Smooth muscle cell (in vitro differentiated cells): ENCODE measurements at regions not wholly inside any gene's neighbourhood (a gene's known extent, or its start where the extent isn't known, plus 50 kb on each side); places are given as distances from the start of the nearest gene placed in this dataset.

Source experiments
- DNase-seq: peaks from one replicate; lab custom pipeline; 2025; ENCODE audit not compliant: unreplicated experiment; lab: John Stamatoyannopoulos, UW
- H2AFZ ChIP-seq: fragments of 200-600 bp; sonication (generic); 2 replicates; pipeline ENCODE4 v1.6.0; 2016; ENCODE audit warnings: antibody characterized with exemption, low read depth, mild to moderate bottlenecking
- H3F3A ChIP-seq: fragments of 200-600 bp; sonication (generic); 2 replicates; pipeline ENCODE4 v1.6.0; 2017; ENCODE audit warnings: antibody characterized with exemption, low read depth
- H3K27ac ChIP-seq: fragments of 200-600 bp; sonication (generic); 2 replicates; pipeline ENCODE4 v1.5.1; 2016; ENCODE audit warnings: low read depth, mild to moderate bottlenecking
- H3K27me3 ChIP-seq: fragments of 200-600 bp; sonication (generic); 2 replicates; pipeline ENCODE4 v1.6.1; 2016; ENCODE audit warnings: low read depth, mild to moderate bottlenecking
- H3K36me3 ChIP-seq: fragments of 200-600 bp; sonication (generic); 2 replicates; pipeline ENCODE4 v1.5.1; 2016; ENCODE audit warnings: low read depth
- H3K4me1 ChIP-seq: fragments of 200-600 bp; sonication (generic); 2 replicates; pipeline ENCODE4 v1.5.1; 2016; ENCODE audit warnings: low read depth
- H3K4me2 ChIP-seq: fragments of 200-600 bp; sonication (generic); 2 replicates; pipeline ENCODE4 v1.6.0; 2016; ENCODE audit warnings: mild to moderate bottlenecking
- H3K4me3 ChIP-seq: fragments of 200-600 bp; sonication (generic); 2 replicates; pipeline ENCODE4 v1.5.1; 2016; ENCODE audit warnings: mild to moderate bottlenecking
- H3K79me2 ChIP-seq: fragments of 200-600 bp; sonication (generic); 2 replicates; pipeline ENCODE4 v1.6.0; 2016; ENCODE audit warnings: low read depth, mild to moderate bottlenecking
- H3K9ac ChIP-seq: fragments of 200-600 bp; sonication (generic); 2 replicates; pipeline ENCODE4 v1.6.0; 2016; ENCODE audit warnings: low read depth
- H3K9me3 ChIP-seq: fragments of 200-600 bp; sonication (generic); replicated peaks from 2 replicates; pipeline ENCODE4 v1.5.1; 2016; ENCODE audit warnings: low read depth
- H4K20me1 ChIP-seq: fragments of 200-600 bp; sonication (generic); 2 replicates; pipeline ENCODE4 v1.6.0; 2016; ENCODE audit warnings: low read depth
- CTCF ChIP-seq: fragments of 200-600 bp; sonication (generic); IDR thresholded peaks from 2 replicates; pipeline ENCODE4 v1.5.1; 2017; ENCODE audit warnings: borderline replicate concordance, mild to moderate bottlenecking, antibody characterized with exemption; ENCODE audit not compliant: insufficient read depth, poor library complexity, severe bottlenecking
- WGBS: methylation state at CpG from one replicate; pipeline ENCODE4 v1.1.7; 2016; ENCODE audit warnings: low lambda C conversion rate; 5-methylcytosine and 5-hydroxymethylcytosine counted together

DNA sequence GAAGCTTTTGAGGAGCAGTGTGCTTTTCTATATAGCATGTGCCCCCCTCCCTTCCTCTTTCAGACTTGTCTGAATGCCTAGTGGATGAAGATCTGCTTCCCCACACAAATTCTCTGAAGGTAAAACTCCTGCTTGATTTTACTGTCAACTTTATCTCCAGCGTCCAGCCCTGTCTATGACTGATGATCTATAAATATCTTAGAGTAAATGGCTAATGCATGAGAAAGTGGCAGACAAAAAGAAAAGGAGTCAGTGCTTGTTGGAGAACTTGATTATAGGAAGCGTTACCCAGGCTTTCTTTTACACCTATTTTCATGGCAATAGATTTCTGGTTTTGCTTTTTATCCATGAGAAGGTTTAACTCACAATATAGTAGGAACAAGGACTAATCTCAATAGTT, 168.3 kb upstream of the HS3ST1 start:
- H3K27ac ChIP-seq = peak overlapping the region; percentile 18
- no peak overlapping the region for H2AFZ ChIP-seq
- H3K9me3 ChIP-seq = no peaks in the 10 kb centered on the region
- H3K4me2 ChIP-seq = peak overlapping the region; percentile 8
- H3K4me3 ChIP-seq = no peak overlapping the region
- no peaks in the 10 kb centered on the region for H3K79me2 ChIP-seq
- no peaks in the 10 kb centered on the region for H3K4me1 ChIP-seq
- no peaks in the 10 kb centered on the region for H3K36me3 ChIP-seq
- WGBS = 68% methylated on average over 2 of the region's 2 CpGs
- no peaks in the 10 kb centered on the region for H4K20me1 ChIP-seq
- H3F3A ChIP-seq = no peaks in the 10 kb centered on the region
- no peak overlapping the region for H3K9ac ChIP-seq
- no peak for TF ChIP-seq CTCF
- H3K27me3 ChIP-seq = no peaks in the 10 kb centered on the region
- no peak for DNase-seq

DNA sequence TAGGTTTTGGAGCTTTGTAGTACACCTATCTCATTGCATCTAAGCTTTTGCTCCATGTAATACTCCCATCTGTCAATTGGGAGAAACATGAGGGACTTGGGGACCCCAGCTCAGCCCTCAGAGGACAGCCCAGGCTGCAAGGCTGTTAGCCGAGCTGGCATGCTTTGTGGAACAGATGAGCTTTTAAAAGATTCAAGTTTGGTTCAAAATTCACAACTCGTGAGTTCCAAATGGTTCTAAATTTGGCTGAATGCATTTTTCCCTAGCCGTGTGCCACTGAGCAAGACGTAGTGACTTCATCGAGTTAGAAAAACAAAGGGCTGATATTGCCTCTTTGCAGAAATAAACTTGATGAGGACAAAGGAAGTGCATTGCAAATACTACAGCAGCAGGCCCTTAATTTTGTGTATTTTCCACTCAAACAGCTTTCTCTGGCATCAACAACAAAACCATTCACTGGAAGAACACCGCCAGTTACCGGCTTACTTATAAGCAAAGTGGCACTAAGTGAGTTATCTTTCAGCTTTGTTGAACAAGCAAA, 165.0 kb upstream of the HS3ST1 start:
- H4K20me1 ChIP-seq = no peaks in the 10 kb centered on the region
- WGBS = 95% methylated on average over 7 of the region's 7 CpGs

DNA sequence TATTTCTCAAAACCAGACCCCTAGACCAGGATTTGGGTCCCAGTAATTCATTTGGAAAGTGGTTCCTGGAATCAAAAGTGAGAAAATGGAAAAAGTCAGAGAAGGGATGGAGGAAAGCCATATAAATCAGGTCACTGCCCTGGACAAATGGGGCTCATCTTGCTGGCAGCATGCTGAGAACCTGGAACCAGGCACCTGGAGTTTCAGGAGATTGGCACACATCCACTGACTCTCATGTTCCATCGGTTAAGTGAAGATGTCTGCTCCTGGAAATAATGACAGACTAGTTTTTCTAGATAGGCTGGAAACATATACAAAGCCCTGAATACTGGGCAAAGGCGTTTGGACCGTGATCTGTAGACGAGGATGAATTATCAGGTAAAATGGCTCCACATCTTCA, 163.6 kb upstream of the HS3ST1 start:
- no peak overlapping the region for H3K4me2 ChIP-seq
- no peaks in the 10 kb centered on the region for H3K9me3 ChIP-seq
- no peaks in the 10 kb centered on the region for H3K36me3 ChIP-seq
- TF ChIP-seq CTCF = no peak
- H3K4me3 ChIP-seq = no peak overlapping the region
- no peak overlapping the region for H3K27ac ChIP-seq
- no peaks in the 10 kb centered on the region for H3K4me1 ChIP-seq
- WGBS = 89% methylated on average over 4 of the region's 4 CpGs
- H2AFZ ChIP-seq = no peak overlapping the region
- no peaks in the 10 kb centered on the region for H3F3A ChIP-seq
- no peaks in the 10 kb centered on the region for H3K79me2 ChIP-seq
- H4K20me1 ChIP-seq = no peaks in the 10 kb centered on the region
- no peak for DNase-seq
- no peaks in the 10 kb centered on the region for H3K27me3 ChIP-seq
- no peak overlapping the region for H3K9ac ChIP-seq

More for the DNA sequence above, 165.0 kb upstream of the HS3ST1 start:
- Histone ChIP-seq H2AFZ (no peak overlapping the region), H3F3A (no peaks in the 10 kb centered on the region), H3K27me3 (no peaks in the 10 kb centered on the region), H3K36me3 (no peaks in the 10 kb centered on the region), H3K9ac (no peak overlapping the region), H3K27ac (no peak overlapping the region), H3K4me1 (no peaks in the 10 kb centered on the region), H3K9me3 (no peaks in the 10 kb centered on the region), H3K79me2 (no peaks in the 10 kb centered on the region), H3K4me3 (no peak overlapping the region), H3K4me2 (no peak overlapping the region)
- no peak for DNase-seq
- TF ChIP-seq CTCF = no peak

DNA sequence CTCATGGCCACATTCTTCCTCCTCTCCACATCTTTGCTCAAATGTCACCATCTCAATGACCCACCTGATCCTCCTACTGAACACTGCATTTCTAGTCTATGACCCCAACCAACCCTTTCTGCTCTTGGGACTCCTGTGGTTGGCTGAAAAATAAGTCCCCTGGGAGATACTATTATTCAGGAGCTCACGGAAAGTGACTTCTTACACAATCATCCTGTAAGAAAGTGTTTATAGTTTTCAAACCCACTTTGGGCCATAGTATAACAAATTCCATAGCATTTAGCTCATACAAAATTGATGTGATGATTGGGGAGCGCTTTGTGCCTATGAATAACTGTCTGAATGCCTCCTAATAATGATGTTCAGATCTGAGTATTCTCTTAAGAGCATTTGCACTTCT, 161.4 kb upstream of the HS3ST1 start:
- DNase-seq = no peak
- H3K36me3 ChIP-seq = no peaks in the 10 kb centered on the region
- no peaks in the 10 kb centered on the region for H3K27me3 ChIP-seq
- WGBS = 42% methylated on average over 2 of the region's 2 CpGs
- no peaks in the 10 kb centered on the region for H3K9me3 ChIP-seq
- H3F3A ChIP-seq = no peaks in the 10 kb centered on the region
- no peak for TF ChIP-seq CTCF
- H3K4me3 ChIP-seq = no peak overlapping the region
- no peak overlapping the region for H2AFZ ChIP-seq
- no peak overlapping the region for H3K9ac ChIP-seq
- no peak overlapping the region for H3K4me2 ChIP-seq
- no peaks in the 10 kb centered on the region for H3K79me2 ChIP-seq
- H3K4me1 ChIP-seq = no peaks in the 10 kb centered on the region
- no peaks in the 10 kb centered on the region for H4K20me1 ChIP-seq
- no peak overlapping the region for H3K27ac ChIP-seq
